ENCODE measurements at regions not wholly inside any gene's neighbourhood (a gene's known extent, or its start where the extent isn't known, plus 50 kb on each side); places are given as distances from the start of the nearest gene placed in this dataset.
A peak's percentile ranks its signal among the peaks of the same experiment; 100 is the strongest.
"Not testable (repeated sequence)": the region's sequence is repeated elsewhere in the genome, so short reads cannot be mapped to it uniquely, and the experiment has no call there.

GRCh38 chr22:49657974-49658590, 169.6 kb downstream of the BRD1 start:
- DNase-seq: peak; percentile 29 to 63

DNA sequence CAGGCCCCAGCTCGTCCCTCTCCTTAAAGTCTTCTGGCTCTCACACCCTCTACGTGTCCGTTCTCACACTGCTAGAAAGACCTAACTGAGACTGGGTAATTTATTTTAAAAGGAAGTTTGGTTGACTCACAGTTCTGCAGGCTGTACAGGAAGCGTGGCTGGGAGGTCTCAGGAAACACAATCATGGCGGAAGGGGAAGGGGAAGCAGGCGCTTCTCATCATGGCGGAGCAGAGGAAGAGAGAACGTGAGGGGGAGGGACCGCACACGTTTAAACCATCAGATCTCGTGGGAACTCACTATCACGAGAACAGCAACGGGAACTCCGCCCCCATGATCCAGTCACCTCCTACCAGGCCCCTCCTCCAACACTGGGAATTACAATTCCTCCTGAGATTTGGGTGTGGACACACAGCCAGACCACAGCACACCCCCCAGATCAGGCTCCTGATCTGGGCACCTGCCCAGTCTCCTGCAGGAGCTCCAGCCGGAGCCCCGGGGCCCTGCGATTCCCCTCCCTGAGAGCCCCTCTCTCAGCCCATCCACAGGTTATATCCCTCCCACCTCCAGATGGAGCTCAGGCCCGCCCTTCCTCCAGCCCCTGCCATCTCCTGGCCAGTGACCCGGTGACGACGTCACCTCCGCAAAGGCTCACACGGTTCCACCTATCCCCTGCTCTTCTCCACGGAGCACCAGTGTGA, 170.2 kb downstream of the BRD1 start:
- peak; percentile 87 to 90 for DNase-seq

DNA sequence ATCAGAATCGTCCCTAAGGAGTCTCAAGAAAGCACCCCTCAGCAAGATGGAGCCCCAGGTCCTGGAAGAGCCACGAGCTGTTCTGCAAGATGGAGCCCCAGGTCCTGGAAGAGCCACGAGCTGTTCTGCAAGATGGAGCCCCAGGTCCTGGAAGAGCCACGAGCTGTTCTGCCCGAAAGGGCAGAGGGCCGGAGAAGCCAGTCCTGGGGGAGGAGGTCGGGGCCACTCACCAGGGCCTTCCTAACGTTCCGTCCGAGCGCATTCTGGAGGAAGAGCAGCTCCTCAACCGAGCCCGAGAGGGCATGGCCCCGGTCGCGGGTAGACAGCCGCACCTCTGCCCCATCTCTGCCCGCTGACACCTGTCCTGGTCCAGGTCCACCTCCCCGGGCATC, 170.8 kb downstream of the BRD1 start:
- not testable (repeated sequence) for DNase-seq

DNA sequence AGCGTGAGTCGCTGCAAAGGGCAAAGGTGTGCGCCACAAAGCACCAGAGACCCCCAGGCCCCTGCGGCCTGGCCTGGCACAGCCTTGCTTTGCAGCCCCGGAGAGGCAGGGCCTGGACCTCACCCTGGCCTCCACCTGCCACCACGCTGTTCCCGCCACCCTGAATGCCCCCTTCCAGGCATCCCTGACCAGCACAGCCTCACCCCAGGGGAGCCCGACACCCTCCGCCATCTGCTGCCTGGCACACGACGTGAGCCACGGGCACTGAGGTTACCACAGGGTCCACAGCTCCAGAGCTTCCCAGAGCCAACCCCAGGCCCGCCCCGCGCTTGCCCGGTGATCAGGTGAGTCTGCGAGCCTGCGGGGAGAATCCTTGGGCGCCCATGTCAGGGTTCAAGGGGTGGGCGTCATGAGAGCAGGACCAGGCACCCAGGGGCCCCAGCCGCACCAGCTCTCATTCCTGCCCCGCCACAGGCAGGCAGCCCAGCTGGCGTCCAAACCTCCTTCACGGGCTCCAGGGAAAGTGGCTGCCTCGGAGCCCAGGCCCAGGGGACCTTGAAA, 171.3 kb downstream of the BRD1 start:
- no peak for DNase-seq

GRCh38 chr22:49655168-49655812, 172.4 kb downstream of the BRD1 start:
- peak in 1 of 2 experiments; percentile 15 for DNase-seq

- DNase-seq: no peak
Observed at GRCh38 chr22:49650336-49651241, 177.1 kb downstream of the BRD1 start.

GRCh38 chr22:49649166-49650068, 178.3 kb downstream of the BRD1 start:
- no peak for DNase-seq

GRCh38 chr22:49648053-49648452, 179.6 kb downstream of the BRD1 start:
- DNase-seq: no peak

DNA sequence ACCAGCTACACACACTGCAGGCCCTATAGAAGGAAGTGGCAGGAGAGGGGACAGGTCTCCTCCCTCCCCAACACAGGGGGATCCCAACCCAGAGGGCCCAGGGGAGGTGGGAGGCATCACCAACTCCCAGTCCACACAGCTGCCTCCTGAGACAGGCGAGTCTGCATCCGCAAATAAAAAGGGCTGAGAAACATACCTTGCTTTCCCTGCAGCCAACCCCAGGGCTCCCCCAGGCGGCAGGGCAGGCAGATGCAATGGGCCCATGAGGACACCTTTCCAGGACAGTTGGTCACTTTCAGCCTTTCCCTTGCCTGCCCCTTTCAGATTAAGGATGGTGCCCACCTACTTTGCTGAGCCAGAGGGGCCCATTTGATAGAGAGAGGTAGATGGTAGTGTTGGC, 180.0 kb downstream of the BRD1 start:
- DNase-seq: no peak

DNA sequence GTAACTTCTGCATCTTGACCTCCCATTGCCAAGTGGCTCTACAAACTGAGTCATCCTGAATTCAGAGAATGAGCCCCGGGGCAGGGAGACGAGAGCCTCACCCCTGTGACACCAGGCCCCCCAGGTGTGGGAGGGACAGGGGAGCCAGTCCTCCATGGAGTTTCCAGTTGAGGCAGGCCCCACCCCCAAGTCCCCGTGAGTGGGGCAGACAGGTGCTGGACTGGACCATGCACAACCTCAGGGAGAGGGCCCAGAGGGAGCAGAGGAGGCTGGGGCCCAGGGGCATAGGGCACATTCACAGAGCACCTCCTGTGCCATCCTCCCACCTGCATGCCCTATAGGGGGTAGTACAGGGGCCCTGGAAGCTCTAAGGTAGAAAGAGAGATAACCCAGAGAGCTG, 180.8 kb downstream of the BRD1 start:
- no peak for DNase-seq

- DNase-seq: no peak
Observed at GRCh38 chr22:49645791-49646550, 181.7 kb downstream of the BRD1 start.

DNA sequence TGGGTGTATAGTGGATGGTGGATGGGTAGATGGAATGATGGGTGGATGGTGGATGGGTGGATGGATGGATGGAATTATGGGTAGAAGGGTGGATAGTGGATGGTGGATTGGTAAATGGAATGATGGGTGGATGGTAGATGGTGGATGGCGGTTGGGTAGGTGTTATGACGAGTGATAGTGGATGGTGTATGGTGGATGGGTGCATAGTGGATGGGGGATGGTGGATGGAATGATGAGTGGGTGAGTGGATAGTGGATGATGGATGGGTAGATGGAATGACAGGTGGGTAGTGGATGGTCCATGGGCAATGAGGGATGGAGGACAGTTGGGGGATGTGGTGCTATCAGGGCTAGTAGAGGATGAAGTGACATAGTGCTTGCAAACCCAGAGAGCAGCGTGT, 182.4 kb downstream of the BRD1 start:
- no peak for DNase-seq

DNA sequence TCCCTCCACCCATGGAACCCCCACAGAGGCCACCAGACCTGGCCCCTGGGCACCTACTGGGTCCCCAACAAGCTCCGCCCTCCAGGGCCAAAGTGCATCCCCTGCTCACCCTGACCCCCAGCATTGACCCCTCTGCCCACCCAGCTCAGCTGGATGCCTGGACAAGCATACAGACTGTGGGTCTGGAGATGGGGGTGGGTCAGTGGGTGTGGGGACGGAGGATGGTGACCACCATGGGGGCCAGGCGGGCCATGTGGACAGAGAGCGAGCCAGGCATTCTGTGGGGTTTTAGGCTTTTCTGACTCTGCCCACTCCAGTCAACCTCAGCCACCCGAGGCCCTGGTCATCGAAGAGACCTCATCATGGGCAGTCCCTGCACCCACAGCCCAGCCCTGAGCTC, 183.7 kb downstream of the BRD1 start:
- no peak for DNase-seq

DNA sequence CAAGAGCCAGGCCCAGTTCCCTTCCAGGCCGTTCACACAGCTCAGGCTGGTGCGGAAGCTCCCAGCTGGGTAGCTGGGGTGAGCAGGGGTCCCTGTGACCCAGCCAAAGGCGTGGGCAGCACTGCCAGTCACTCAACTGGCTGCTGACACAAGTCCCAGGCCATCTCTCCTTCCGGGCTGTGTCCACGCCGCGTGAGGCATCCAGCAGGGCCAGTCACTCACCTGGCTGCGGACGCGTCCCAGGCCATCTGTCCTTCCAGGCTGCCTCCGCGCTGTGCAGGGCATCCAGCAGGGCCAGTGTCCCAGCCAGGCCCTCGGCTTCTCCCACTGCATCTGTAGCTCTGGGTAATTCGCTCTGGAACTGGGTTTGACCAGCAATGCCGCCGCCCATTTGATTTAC, 184.2 kb downstream of the BRD1 start:
- no peak for DNase-seq

DNA sequence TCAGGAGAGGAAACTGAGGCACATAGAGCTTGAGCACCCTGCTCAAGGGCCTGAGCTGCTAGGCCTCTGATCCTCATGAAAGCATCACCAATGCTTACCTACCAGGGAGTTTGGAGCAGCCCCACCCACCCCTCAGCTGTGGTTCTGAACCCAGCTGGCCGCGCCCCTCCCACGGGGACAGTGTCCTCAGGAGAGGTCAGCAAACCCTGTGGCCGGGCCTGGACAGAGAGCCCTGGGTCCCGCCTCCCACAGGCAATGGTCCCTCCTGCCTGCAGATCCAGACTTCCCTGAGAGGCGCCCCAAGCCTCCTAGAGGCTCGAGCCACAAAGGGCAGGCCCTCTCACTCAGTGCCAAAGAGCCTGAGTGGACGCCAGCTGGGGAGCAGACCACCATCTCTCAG, 184.9 kb downstream of the BRD1 start:
- no peak for DNase-seq

- DNase-seq: no peak
Observed at GRCh38 chr22:49642331-49642730, 185.3 kb downstream of the BRD1 start.

GRCh38 chr22:49641770-49642313, 185.8 kb downstream of the BRD1 start:
- DNase-seq: no peak

DNA sequence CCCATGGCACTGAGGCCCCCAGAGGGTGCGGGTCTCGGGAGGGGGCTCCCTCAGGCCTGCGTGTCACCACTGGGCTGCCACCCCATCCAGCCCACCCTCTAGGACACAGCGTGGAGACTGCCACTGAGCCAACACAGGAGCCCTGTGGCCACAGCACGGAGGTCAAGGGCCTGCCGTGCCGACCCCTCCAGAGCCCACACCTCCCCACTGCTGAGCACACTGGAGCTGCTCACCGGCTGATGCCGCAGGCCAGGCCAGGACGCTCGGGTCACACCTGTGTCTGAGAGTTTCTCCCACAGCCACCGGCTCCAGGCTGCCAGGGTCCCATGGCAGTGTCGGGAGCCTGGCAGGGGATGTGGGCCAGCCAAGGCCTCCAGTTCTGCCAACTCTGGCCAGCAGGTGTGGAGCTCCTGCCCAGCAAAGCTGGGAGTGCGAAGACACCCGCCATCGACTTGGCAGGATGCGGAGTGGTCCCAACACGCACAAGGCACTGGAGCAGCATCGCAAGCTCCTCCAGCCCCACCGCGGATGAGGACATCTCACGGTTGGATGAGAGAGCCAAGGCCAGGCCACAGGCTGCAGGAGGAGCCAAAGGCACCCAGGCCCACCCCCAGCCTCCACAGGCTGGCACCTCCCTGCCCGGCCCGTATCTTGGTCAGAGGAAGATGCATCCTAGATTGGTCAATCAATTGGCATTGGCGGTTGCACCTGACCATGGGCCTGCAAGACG, 187.1 kb downstream of the BRD1 start:
- DNase-seq: no peak

GRCh38 chr22:49639956-49640355, 187.7 kb downstream of the BRD1 start:
- DNase-seq: no peak

GRCh38 chr22:49638788-49639187, 188.9 kb downstream of the BRD1 start:
- DNase-seq: no peak
